Panc1 (cell line): ENCODE measurements at regions not wholly inside any gene's neighbourhood (a gene's known extent, or its start where the extent isn't known, plus 50 kb on each side); places are given as distances from the start of the nearest gene placed in this dataset.
A peak's percentile ranks its signal among the peaks of the same experiment; 100 is the strongest.

Experiments
- ATAC-seq: fragments of 200-7000 bp; cut with Tn5 transposase; 2 replicates; pipeline ENCODE4 v1.9.1; 2020; ENCODE audit warnings: mild to moderate bottlenecking, moderate library complexity
- BruUV-seq: library from RNA; stranded (reverse); fragments of 400-500 nt; replicated peaks from 2 replicates; lab custom pipeline; 2021; lab: Mats Ljungman, UMichigan
- CTCF ChIA-PET: fragments of 300-600 bp; sonication (Branson Sonifier 250); formaldehyde crosslinking; loops from one replicate; lab custom pipeline; 2022; ENCODE audit warnings: antibody characterized with exemption; lab: Charles Lee
- POLR2A ChIA-PET: fragments of 300-600 bp; sonication (Branson Sonifier 250); formaldehyde crosslinking; loops from one replicate; lab custom pipeline; 2022; ENCODE audit warnings: antibody characterized with exemption; lab: Charles Lee
- DNase-seq: peaks from one replicate; pipeline ENCODE4 v3.0.0-alpha.2; 2010; ENCODE audit warnings: low read depth, low spot score
- H3K27ac ChIP-seq: 2 replicates; pipeline ENCODE4 v1.5.1; 2011; ENCODE audit warnings: mild to moderate bottlenecking, low read length, inconsistent platforms
- H3K27me3 ChIP-seq: fragments of 200-500 bp; sonication (Bioruptor generic); 2 replicates; pipeline ENCODE4 v1.6.0; 2014; ENCODE audit warnings: low read length, inconsistent platforms; ENCODE audit not compliant: control insufficient read depth, insufficient read depth
- H3K36me3 ChIP-seq: fragments of 200-500 bp; sonication (Bioruptor generic); 2 replicates; pipeline ENCODE4 v1.5.1; 2014; ENCODE audit warnings: inconsistent platforms, mild to moderate bottlenecking, low read length, moderate library complexity; ENCODE audit not compliant: control insufficient read depth, insufficient read depth
- H3K4me1 ChIP-seq: 2 replicates; pipeline ENCODE4 v1.5.1; 2011; ENCODE audit warnings: inconsistent platforms, mild to moderate bottlenecking, low read length, moderate library complexity; ENCODE audit not compliant: control insufficient read depth, insufficient read depth
- H3K4me3 ChIP-seq, 2 experiments: 2 replicates each; pipeline ENCODE4 v1.5.1; 2011 to 2012; ENCODE audit warnings: low read depth in 2 of 2, low read length in 2 of 2, mild to moderate bottlenecking in 2 of 2, inconsistent platforms in 1 of 2, moderate library complexity in 1 of 2
- H3K9me3 ChIP-seq: fragments of 200-500 bp; sonication (Bioruptor generic); 2 replicates; pipeline ENCODE4 v1.5.1; 2014; ENCODE audit warnings: low read depth, mild to moderate bottlenecking, inconsistent platforms, low read length, moderate library complexity; ENCODE audit not compliant: control insufficient read depth, insufficient read depth
- POLR2AphosphoS5 ChIP-seq: IDR thresholded peaks from 2 replicates; pipeline ENCODE4 v1.6.1; 2012; ENCODE audit warnings: mild to moderate bottlenecking, low read depth, low read length, moderate library complexity
- SIN3A ChIP-seq: IDR thresholded peaks from 2 replicates; pipeline ENCODE4 v1.6.1; 2012; ENCODE audit warnings: low read depth, mild to moderate bottlenecking, low read length, moderate library complexity, borderline replicate concordance; ENCODE audit not compliant: insufficient read depth
- TCF7L2 ChIP-seq: IDR thresholded peaks from 2 replicates; pipeline ENCODE4 v1.6.1; 2011; ENCODE audit warnings: mild to moderate bottlenecking, low read depth, low read length, inconsistent platforms
- in situ Hi-C: cut with HindIII; loops from 2 replicates; pipeline ENCODE4 v1.10.0; 2016; ENCODE audit warnings: low sequenced_read_pairs, low pct_unique_long_range_greater_than_20kb
- intact Hi-C: fragments of 100-400 bp; cut with micrococcal nuclease; formaldehyde crosslinking; loops from one replicate; pipeline ENCODE4 v1.10.0; 2022; ENCODE audit not compliant: unreplicated experiment
- TF ChIP-seq, protein P1 (sequence below): fragments of 450-650 bp; IDR thresholded peaks from 2 replicates; pipeline ENCODE4 v1.5.1; 2017; ENCODE audit warnings: mild to moderate bottlenecking

DNA sequence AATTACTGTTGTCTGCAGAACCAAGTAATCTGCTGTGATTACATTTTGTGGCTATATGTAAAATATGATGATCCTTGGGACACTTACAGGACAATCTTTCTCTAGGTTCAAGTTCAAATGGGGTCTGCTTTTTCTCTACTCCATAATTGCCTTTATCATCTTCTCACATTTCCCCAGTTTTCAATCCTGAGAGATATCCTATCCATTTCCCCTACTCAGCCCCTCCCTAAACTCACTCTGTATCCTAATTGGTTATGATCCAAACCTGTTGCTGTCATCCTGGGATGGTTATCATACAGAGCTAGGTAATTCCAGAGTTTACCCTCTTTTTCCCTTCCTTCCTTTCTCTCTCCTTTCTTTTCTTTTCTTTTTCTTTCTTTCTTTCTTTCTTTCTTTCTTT, 100.5 kb upstream of the ELAC2 start:
- Histone ChIP-seq H3K36me3 (no peaks in the 10 kb centered on the region), H3K4me3 (no peak overlapping the region), H3K27ac (no peak overlapping the region), H3K4me1 (no peaks in the 10 kb centered on the region), H3K9me3 (no peaks in the 10 kb centered on the region), H3K27me3 (no peaks in the 10 kb centered on the region)
- intact Hi-C loops (no loop called here), in situ Hi-C loops (no loop called here)
- ChIA-PET CTCF (no interaction called here), POLR2A (no interaction called here)
- no TSS peak for BruUV-seq
- TF ChIP-seq POLR2AphosphoS5 (no peak), SIN3A (no peak), TCF7L2 (no peak)
- TF ChIP-seq, protein P1, sequence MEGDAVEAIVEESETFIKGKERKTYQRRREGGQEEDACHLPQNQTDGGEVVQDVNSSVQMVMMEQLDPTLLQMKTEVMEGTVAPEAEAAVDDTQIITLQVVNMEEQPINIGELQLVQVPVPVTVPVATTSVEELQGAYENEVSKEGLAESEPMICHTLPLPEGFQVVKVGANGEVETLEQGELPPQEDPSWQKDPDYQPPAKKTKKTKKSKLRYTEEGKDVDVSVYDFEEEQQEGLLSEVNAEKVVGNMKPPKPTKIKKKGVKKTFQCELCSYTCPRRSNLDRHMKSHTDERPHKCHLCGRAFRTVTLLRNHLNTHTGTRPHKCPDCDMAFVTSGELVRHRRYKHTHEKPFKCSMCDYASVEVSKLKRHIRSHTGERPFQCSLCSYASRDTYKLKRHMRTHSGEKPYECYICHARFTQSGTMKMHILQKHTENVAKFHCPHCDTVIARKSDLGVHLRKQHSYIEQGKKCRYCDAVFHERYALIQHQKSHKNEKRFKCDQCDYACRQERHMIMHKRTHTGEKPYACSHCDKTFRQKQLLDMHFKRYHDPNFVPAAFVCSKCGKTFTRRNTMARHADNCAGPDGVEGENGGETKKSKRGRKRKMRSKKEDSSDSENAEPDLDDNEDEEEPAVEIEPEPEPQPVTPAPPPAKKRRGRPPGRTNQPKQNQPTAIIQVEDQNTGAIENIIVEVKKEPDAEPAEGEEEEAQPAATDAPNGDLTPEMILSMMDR, result no peak
- no peak for DNase-seq
- ATAC-seq, result no peak

DNA sequence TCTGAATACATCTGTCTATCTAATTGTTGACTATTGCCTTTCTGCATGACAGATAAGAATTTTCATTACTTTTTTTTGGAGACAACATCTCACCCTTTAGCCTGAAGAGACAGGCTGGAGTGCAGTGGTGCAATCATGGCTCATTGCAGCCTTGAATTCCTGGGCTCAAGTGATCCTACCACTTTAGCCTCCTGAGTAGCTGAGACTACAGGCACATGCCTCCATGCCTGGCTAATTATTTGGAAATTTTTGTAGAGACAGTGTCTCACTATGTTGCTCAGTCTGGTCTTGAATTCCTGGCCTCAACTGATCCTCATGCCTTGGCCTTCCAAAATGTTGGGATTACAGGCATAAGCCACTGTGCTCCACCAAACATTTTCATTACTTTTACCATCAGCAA, 99.8 kb upstream of the ELAC2 start:
- no TSS peak for BruUV-seq
- CTCF ChIA-PET, result no interaction called here
- Histone ChIP-seq H3K4me3 (no peak overlapping the region), H3K36me3 (no peaks in the 10 kb centered on the region), H3K27me3 (no peaks in the 10 kb centered on the region), H3K9me3 (no peaks in the 10 kb centered on the region), H3K4me1 (no peaks in the 10 kb centered on the region), H3K27ac (no peak overlapping the region)
- in situ Hi-C loops, result no loop called here
- no peak for TF ChIP-seq POLR2AphosphoS5
- TF ChIP-seq, protein P1, result no peak
- POLR2A ChIA-PET, result no interaction called here
- DNase-seq, result no peak
- no peak for ATAC-seq
- intact Hi-C loops, result no loop called here

DNA sequence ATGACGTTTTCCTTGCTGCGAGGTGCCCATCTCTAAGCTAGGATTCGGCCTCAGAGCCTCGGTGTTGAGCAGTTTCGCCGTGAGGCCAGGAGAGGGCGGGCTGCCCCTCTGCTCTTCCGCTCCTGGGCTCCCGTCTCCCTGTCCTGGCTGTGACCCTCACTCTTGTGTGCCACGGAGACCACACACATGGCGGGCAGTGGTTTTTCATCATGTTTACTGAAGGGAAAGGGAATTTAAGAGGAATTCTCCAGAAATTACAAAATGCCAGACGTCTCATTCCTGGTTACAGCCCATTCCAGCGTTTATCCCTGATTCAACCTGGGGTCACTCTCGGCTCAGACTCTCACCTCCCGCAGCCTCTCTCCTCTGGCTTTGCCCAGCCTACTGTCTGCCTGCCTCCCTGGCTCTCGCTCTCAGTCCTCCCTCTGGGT, 96.8 kb upstream of the ELAC2 start:
- no TSS peak for BruUV-seq
- intact Hi-C loops, result no loop called here
- CTCF ChIA-PET, result interaction anchor here (0.6 kb wide), 1 partner anchor 27 kb away, joined by 3 read pairs; no protein-coding TSS in a partner anchor
- ATAC-seq, result peak; percentile 82
- Histone ChIP-seq H3K4me3 (no peak overlapping the region), H3K36me3 (no peaks in the 10 kb centered on the region), H3K4me1 (no peaks in the 10 kb centered on the region), H3K27me3 (no peaks in the 10 kb centered on the region), H3K9me3 (no peaks in the 10 kb centered on the region), H3K27ac (no peak overlapping the region)
- POLR2A ChIA-PET, result no interaction called here
- in situ Hi-C loops, result no loop called here
- TF ChIP-seq, protein P1, result peak; percentile 87
- TF ChIP-seq SIN3A, result no peak
- peak; percentile 7 for DNase-seq
